ENCODE measurements at regions not wholly inside any gene's neighbourhood (a gene's known extent, or its start where the extent isn't known, plus 50 kb on each side); places are given as distances from the start of the nearest gene placed in this dataset.

- Histone ChIP-seq H3K27ac (ENCODE audit: low read depth, low read length) (no peak overlapping the region), H3K9me3 (ENCODE audit: control insufficient read depth, insufficient read depth, low read depth, low read length) (no peaks in the 10 kb centered on the region), H3K9ac (ENCODE audit: low read length) (no peak overlapping the region), H3K36me3 (ENCODE audit: control insufficient read depth, insufficient read depth, low read length) (no peaks in the 10 kb centered on the region), H3K27me3 (ENCODE audit: control insufficient read depth, insufficient read depth, low read length) (peaks cover 25% of the 10 kb centered on the region; the same call in 1 of the 2 replicates), H3K4me1 (ENCODE audit: control insufficient read depth, insufficient read depth, low read length) (no peaks in the 10 kb centered on the region), H3K4me3 (ENCODE audit: low read depth, low read length) (no peak overlapping the region)
These were observed 75.9 kb downstream of the EDN3 start for GRCh38 chr20:59376109-59376841.

DNA sequence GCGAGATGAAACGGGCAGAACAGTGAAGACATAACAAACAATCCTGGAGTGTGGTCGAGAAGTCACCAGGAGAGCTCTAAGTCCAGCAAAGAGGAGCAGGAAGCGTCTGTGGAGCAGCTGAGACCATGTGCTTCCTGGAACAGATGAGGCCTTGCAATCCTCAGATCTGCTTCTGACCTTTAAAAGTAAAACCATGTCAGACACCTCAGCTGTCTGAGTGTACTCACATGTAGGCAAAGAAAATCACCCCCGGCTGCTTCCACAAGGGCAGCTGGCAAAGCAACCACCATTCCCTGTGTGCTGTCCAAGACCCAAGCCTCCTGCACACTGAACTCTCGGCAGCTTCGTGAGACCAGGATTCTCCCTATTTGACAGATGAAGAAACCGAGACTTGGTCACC is 76.6 kb downstream of the EDN3 start:
- H3K27ac ChIP-seq (ENCODE audit: low read depth, low read length): no peak overlapping the region
- H3K9me3 ChIP-seq (ENCODE audit: control insufficient read depth, insufficient read depth, low read depth, low read length): no peaks in the 10 kb centered on the region
- no peaks in the 10 kb centered on the region for H3K36me3 ChIP-seq (ENCODE audit: control insufficient read depth, insufficient read depth, low read length)

DNA sequence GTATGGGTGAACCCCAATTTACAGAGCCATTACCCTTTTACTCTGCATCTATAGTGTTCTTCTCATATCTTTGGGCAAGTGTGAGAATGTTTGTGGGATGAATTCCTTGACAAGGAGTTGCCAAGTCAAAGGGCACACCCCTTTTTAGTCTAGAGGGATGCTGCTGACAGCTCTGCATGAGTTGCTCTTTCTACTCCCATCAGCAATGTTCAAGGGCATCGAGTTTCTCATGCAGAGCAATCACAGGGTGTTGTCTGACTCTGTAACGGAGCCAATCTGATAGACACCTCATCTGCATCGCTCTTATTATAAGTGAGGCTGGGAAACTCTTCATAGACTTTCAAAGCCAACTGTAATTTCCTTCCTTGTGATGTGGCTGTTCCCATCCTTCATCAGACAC is 77.4 kb downstream of the EDN3 start:
- no peak overlapping the region for H3K27ac ChIP-seq (ENCODE audit: low read depth, low read length)
- H3K4me3 ChIP-seq (ENCODE audit: low read depth, low read length): no peak overlapping the region
- no peaks in the 10 kb centered on the region for H3K36me3 ChIP-seq (ENCODE audit: control insufficient read depth, insufficient read depth, low read length)
- H3K4me1 ChIP-seq (ENCODE audit: control insufficient read depth, insufficient read depth, low read length): no peaks in the 10 kb centered on the region
- H3K9ac ChIP-seq (ENCODE audit: low read length): no peak overlapping the region
- no peaks in the 10 kb centered on the region for H3K9me3 ChIP-seq (ENCODE audit: control insufficient read depth, insufficient read depth, low read depth, low read length)
- H3K27me3 ChIP-seq (ENCODE audit: control insufficient read depth, insufficient read depth, low read length): peaks cover 22% of the 10 kb centered on the region; the same call in 1 of the 2 replicates

More for the DNA sequence above, 76.6 kb downstream of the EDN3 start:
- H3K27me3 ChIP-seq (ENCODE audit: control insufficient read depth, insufficient read depth, low read length): peaks cover 22% of the 10 kb centered on the region; the same call in 1 of the 2 replicates
- no peak overlapping the region for H3K4me3 ChIP-seq (ENCODE audit: low read depth, low read length)
- no peak overlapping the region for H3K9ac ChIP-seq (ENCODE audit: low read length)
- no peaks in the 10 kb centered on the region for H3K4me1 ChIP-seq (ENCODE audit: control insufficient read depth, insufficient read depth, low read length)

DNA sequence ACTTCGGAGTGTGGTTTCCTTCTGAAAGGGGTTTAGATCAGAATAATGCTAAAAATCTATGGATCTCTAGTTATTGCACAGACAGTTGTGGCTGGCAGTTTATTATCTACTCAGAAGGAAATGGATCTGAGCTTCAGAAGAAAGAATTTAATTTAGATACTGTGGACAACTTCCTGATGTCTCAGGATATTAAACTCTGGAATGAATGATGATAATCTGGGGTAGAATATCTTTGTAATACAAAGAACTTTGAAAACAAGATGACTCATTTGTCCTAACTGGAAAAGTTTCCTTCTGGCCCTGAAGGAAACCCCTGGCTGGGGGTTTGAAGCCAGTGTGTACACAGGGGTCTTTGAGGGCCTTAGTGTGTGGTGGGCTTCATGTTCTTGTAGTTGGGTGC is 78.0 kb downstream of the EDN3 start:
- H3K27ac ChIP-seq (ENCODE audit: low read depth, low read length): no peak overlapping the region
- H3K9me3 ChIP-seq (ENCODE audit: control insufficient read depth, insufficient read depth, low read depth, low read length): no peaks in the 10 kb centered on the region
- no peak overlapping the region for H3K9ac ChIP-seq (ENCODE audit: low read length)
- H3K4me3 ChIP-seq (ENCODE audit: low read depth, low read length): no peak overlapping the region
- no peaks in the 10 kb centered on the region for H3K4me1 ChIP-seq (ENCODE audit: control insufficient read depth, insufficient read depth, low read length)
- H3K27me3 ChIP-seq (ENCODE audit: control insufficient read depth, insufficient read depth, low read length): peaks cover 17% of the 10 kb centered on the region; the same call in 1 of the 2 replicates
- no peaks in the 10 kb centered on the region for H3K36me3 ChIP-seq (ENCODE audit: control insufficient read depth, insufficient read depth, low read length)

GRCh38 chr20:59378966-59379365 is 78.6 kb downstream of the EDN3 start:
- Histone ChIP-seq H3K9ac (ENCODE audit: low read length) (no peak overlapping the region), H3K27me3 (ENCODE audit: control insufficient read depth, insufficient read depth, low read length) (peaks cover 17% of the 10 kb centered on the region; the same call in 1 of the 2 replicates), H3K4me1 (ENCODE audit: control insufficient read depth, insufficient read depth, low read length) (no peaks in the 10 kb centered on the region), H3K9me3 (ENCODE audit: control insufficient read depth, insufficient read depth, low read depth, low read length) (no peaks in the 10 kb centered on the region), H3K36me3 (ENCODE audit: control insufficient read depth, insufficient read depth, low read length) (no peaks in the 10 kb centered on the region), H3K4me3 (ENCODE audit: low read depth, low read length) (no peak overlapping the region), H3K27ac (ENCODE audit: low read depth, low read length) (no peak overlapping the region)

DNA sequence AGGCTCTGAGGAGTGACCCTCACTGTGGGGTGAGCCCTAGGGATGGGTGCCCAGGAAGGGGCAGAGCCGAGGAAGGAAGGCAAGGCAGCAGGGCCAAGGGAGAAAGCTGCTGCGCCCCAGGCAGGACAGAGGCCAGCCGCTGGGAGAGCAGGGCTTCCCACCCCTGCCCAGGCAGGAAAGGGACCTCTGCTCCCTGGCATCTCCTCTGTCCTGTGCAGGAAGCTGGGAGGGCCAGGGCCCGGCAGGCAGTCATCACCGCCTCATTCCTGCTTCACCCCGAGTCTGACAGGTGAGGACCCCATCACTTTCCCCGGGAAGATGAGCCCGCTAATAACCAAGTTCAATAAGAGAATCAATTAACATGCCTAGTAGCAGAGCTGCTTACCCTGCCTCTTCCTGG is 81.3 kb downstream of the EDN3 start:
- Histone ChIP-seq H3K9me3 (ENCODE audit: control insufficient read depth, insufficient read depth, low read depth, low read length) (no peaks in the 10 kb centered on the region), H3K9ac (ENCODE audit: low read length) (no peak overlapping the region), H3K4me3 (ENCODE audit: low read depth, low read length) (no peak overlapping the region), H3K27ac (ENCODE audit: low read depth, low read length) (no peak overlapping the region), H3K27me3 (ENCODE audit: control insufficient read depth, insufficient read depth, low read length) (peaks cover 14% of the 10 kb centered on the region; the same call in 1 of the 2 replicates), H3K36me3 (ENCODE audit: control insufficient read depth, insufficient read depth, low read length) (no peaks in the 10 kb centered on the region), H3K4me1 (ENCODE audit: control insufficient read depth, insufficient read depth, low read length) (peaks cover 2% of the 10 kb centered on the region; the same call in 1 of the 2 replicates)

GRCh38 chr20:59382157-59382725 is 81.8 kb downstream of the EDN3 start:
- peaks cover 14% of the 10 kb centered on the region; the same call in 1 of the 2 replicates for H3K27me3 ChIP-seq (ENCODE audit: control insufficient read depth, insufficient read depth, low read length)
- H3K9ac ChIP-seq (ENCODE audit: low read length): no peak overlapping the region
- no peak overlapping the region for H3K27ac ChIP-seq (ENCODE audit: low read depth, low read length)
- no peaks in the 10 kb centered on the region for H3K36me3 ChIP-seq (ENCODE audit: control insufficient read depth, insufficient read depth, low read length)
- H3K4me1 ChIP-seq (ENCODE audit: control insufficient read depth, insufficient read depth, low read length): peaks cover 6% of the 10 kb centered on the region; the same call in 1 of the 2 replicates
- no peak overlapping the region for H3K4me3 ChIP-seq (ENCODE audit: low read depth, low read length)
- H3K9me3 ChIP-seq (ENCODE audit: control insufficient read depth, insufficient read depth, low read depth, low read length): no peaks in the 10 kb centered on the region

- Histone ChIP-seq H3K4me1 (ENCODE audit: control insufficient read depth, insufficient read depth, low read length) (peaks cover 6% of the 10 kb centered on the region; the same call in 1 of the 2 replicates), H3K9ac (ENCODE audit: low read length) (no peak overlapping the region)
These were observed 82.5 kb downstream of the EDN3 start for GRCh38 chr20:59382907-59383306.

GRCh38 chr20:59385038-59385437 is 84.6 kb downstream of the EDN3 start:
- no peak overlapping the region for H3K9ac ChIP-seq (ENCODE audit: low read length)
- H3K27me3 ChIP-seq (ENCODE audit: control insufficient read depth, insufficient read depth, low read length): peaks cover 6% of the 10 kb centered on the region; the same call in 1 of the 2 replicates
- H3K27ac ChIP-seq (ENCODE audit: low read depth, low read length): no peak overlapping the region
- H3K36me3 ChIP-seq (ENCODE audit: control insufficient read depth, insufficient read depth, low read length): no peaks in the 10 kb centered on the region
- H3K4me3 ChIP-seq (ENCODE audit: low read depth, low read length): no peak overlapping the region
- H3K9me3 ChIP-seq (ENCODE audit: control insufficient read depth, insufficient read depth, low read depth, low read length): no peaks in the 10 kb centered on the region
- peaks cover 6% of the 10 kb centered on the region; the same call in 1 of the 2 replicates for H3K4me1 ChIP-seq (ENCODE audit: control insufficient read depth, insufficient read depth, low read length)

More at GRCh38 chr20:59382907-59383306, 82.5 kb downstream of the EDN3 start:
- Histone ChIP-seq H3K4me3 (ENCODE audit: low read depth, low read length) (no peak overlapping the region), H3K9me3 (ENCODE audit: control insufficient read depth, insufficient read depth, low read depth, low read length) (no peaks in the 10 kb centered on the region), H3K36me3 (ENCODE audit: control insufficient read depth, insufficient read depth, low read length) (no peaks in the 10 kb centered on the region), H3K27me3 (ENCODE audit: control insufficient read depth, insufficient read depth, low read length) (peaks cover 14% of the 10 kb centered on the region; the same call in 1 of the 2 replicates), H3K27ac (ENCODE audit: low read depth, low read length) (no peak overlapping the region)

DNA sequence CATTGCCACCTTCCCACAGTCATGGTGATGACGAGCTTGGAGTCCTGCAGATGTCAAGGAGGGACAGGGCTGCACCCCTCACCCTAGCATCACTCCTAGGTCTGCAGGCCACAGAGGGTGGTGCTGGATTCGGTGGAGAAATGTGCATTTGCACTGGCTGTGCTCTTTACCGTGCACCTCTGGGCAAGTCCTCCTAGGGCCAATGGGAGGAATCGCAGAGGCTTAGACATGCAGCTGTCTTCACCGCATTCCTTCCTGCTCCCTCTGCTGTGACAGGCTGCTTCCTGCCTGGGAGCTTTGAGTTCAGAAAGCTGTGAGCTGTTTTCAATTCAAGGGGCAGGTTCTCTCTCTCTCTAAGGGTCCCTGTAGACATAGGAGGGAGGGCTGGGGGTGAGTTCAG is 85.1 kb downstream of the EDN3 start:
- Histone ChIP-seq H3K36me3 (ENCODE audit: control insufficient read depth, insufficient read depth, low read length) (no peaks in the 10 kb centered on the region), H3K9me3 (ENCODE audit: control insufficient read depth, insufficient read depth, low read depth, low read length) (no peaks in the 10 kb centered on the region), H3K4me3 (ENCODE audit: low read depth, low read length) (no peak overlapping the region), H3K9ac (ENCODE audit: low read length) (no peak overlapping the region), H3K27me3 (ENCODE audit: control insufficient read depth, insufficient read depth, low read length) (peaks cover 3% of the 10 kb centered on the region; the same call in 1 of the 2 replicates), H3K4me1 (ENCODE audit: control insufficient read depth, insufficient read depth, low read length) (peaks cover 6% of the 10 kb centered on the region; the same call in 1 of the 2 replicates), H3K27ac (ENCODE audit: low read depth, low read length) (no peak overlapping the region)

DNA sequence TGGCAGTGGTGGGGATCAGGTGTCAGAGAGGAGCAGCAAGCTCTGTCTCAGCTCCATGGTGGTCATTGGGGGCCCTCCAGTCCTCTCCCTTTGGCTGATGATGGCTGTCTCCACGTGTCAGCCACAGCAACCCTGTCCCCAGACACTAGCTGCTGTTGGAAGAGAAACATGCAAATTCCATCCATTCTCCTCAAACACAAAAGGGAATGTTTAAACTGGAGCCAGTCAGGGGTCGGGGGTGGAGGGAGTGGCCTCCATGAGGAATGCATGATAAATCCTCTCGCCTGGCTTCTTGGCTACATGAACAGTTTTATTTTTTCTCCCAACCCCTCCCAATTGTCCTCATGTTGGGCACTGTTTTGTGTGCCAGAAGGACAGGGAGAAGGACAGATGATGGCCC is 86.4 kb downstream of the EDN3 start:
- no peaks in the 10 kb centered on the region for H3K9me3 ChIP-seq (ENCODE audit: control insufficient read depth, insufficient read depth, low read depth, low read length)
- H3K27me3 ChIP-seq (ENCODE audit: control insufficient read depth, insufficient read depth, low read length): peaks cover 3% of the 10 kb centered on the region; the same call in 1 of the 2 replicates

More for the DNA sequence above, 86.4 kb downstream of the EDN3 start:
- Histone ChIP-seq H3K4me1 (ENCODE audit: control insufficient read depth, insufficient read depth, low read length) (peaks cover 6% of the 10 kb centered on the region; the same call in 1 of the 2 replicates), H3K27ac (ENCODE audit: low read depth, low read length) (no peak overlapping the region), H3K36me3 (ENCODE audit: control insufficient read depth, insufficient read depth, low read length) (no peaks in the 10 kb centered on the region), H3K9ac (ENCODE audit: low read length) (no peak overlapping the region), H3K4me3 (ENCODE audit: low read depth, low read length) (no peak overlapping the region)

All from HUES6 (cell line).